ENCODE measurements at regions not wholly inside any gene's neighbourhood (a gene's known extent, or its start where the extent isn't known, plus 50 kb on each side); places are given as distances from the start of the nearest gene placed in this dataset.

DNA sequence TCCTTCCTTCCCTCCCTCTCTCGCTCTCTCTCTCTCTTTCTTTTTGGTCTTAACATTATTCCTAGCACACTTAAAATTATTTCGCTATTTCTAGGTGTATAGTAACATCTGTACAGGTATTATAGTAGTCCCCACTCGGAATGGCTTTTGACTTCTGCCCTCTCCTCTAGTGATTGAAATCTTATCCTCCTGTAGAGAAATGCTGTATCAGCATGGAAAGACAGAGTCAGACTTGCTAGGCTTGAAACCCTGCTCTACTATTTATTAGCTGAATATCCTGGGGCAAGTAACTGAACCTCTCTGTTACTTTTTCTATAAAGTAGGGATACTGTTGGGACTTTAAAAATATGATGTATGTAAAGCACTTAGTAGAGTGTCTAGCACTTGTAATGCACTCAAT lies 681.9 kb upstream of the C9orf72 start:
- TF ChIP-seq, protein P1, sequence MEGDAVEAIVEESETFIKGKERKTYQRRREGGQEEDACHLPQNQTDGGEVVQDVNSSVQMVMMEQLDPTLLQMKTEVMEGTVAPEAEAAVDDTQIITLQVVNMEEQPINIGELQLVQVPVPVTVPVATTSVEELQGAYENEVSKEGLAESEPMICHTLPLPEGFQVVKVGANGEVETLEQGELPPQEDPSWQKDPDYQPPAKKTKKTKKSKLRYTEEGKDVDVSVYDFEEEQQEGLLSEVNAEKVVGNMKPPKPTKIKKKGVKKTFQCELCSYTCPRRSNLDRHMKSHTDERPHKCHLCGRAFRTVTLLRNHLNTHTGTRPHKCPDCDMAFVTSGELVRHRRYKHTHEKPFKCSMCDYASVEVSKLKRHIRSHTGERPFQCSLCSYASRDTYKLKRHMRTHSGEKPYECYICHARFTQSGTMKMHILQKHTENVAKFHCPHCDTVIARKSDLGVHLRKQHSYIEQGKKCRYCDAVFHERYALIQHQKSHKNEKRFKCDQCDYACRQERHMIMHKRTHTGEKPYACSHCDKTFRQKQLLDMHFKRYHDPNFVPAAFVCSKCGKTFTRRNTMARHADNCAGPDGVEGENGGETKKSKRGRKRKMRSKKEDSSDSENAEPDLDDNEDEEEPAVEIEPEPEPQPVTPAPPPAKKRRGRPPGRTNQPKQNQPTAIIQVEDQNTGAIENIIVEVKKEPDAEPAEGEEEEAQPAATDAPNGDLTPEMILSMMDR (conservative IDR thresholded peaks at IDR 0.05 in 1 of 2, IDR thresholded peaks at IDR 0.05 in 1 of 2; ENCODE audit: extremely low read depth in 1 of 2, insufficient read depth in 1 of 2, low read depth in 1 of 2, low read length in 2 of 2), result no peak
- TF ChIP-seq EZH2 (IDR thresholded peaks at IDR 0.05; ENCODE audit: borderline replicate concordance, low read length), result no peak

Measured in mammary epithelial cell (primary cell).